ENCODE measurements at regions not wholly inside any gene's neighbourhood (a gene's known extent, or its start where the extent isn't known, plus 50 kb on each side); places are given as distances from the start of the nearest gene placed in this dataset.

DNA sequence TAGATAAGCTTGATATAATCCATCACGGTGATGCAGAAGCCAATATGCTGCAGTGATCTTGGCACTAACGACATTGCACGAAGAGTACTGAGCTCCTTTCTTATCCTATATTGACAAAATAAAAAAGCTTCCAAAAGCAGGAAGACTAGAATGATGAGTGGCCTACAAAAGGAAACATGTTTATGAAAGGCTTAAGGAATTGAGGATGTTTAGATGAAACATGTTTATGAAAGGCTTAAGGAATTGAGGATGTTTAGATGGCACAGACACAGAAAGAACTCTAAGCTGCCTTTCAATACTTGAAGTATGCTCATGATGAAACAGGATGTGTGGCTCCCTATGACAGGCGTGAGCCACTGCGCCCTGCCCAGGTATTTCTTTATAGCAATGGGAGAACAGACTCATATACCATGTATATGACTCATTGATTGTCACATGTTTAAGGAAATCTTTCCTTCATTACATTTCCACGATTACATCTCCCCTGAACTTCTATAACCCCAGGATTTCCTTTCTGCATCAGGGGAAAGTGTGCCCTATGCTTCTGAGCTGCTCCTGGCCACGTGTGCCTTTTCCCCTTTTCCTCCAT, 690.8 kb upstream of the ARGLU1 start:
- no peak overlapping the region for H3K4me3 ChIP-seq (ENCODE audit: low read length, poor library complexity, severe bottlenecking)
- H2AFZ ChIP-seq (ENCODE audit: low read length), result no peak overlapping the region
- no peaks in the 10 kb centered on the region for H3K36me3 ChIP-seq (ENCODE audit: insufficient read depth, low read length)
- no peak overlapping the region for H3K9ac ChIP-seq (ENCODE audit: low read depth, low read length, poor library complexity, severe bottlenecking)
- no peaks in the 10 kb centered on the region for H3K4me1 ChIP-seq (ENCODE audit: insufficient read depth, low read length, poor library complexity, severe bottlenecking)
- no peaks in the 10 kb centered on the region for H3K9me3 ChIP-seq (ENCODE audit: insufficient read depth, low read depth, low read length)
- no peaks in the 10 kb centered on the region for H3K9me2 ChIP-seq (replicated peaks; ENCODE audit: low read depth, low read length)
- no peak overlapping the region for H3K4me2 ChIP-seq (ENCODE audit: low read depth, low read length, poor library complexity, severe bottlenecking)
- no peak for TF ChIP-seq EZH2phosphoT487 (IDR thresholded peaks at IDR 0.05; ENCODE audit: borderline replicate concordance)
- TF ChIP-seq, protein P1, sequence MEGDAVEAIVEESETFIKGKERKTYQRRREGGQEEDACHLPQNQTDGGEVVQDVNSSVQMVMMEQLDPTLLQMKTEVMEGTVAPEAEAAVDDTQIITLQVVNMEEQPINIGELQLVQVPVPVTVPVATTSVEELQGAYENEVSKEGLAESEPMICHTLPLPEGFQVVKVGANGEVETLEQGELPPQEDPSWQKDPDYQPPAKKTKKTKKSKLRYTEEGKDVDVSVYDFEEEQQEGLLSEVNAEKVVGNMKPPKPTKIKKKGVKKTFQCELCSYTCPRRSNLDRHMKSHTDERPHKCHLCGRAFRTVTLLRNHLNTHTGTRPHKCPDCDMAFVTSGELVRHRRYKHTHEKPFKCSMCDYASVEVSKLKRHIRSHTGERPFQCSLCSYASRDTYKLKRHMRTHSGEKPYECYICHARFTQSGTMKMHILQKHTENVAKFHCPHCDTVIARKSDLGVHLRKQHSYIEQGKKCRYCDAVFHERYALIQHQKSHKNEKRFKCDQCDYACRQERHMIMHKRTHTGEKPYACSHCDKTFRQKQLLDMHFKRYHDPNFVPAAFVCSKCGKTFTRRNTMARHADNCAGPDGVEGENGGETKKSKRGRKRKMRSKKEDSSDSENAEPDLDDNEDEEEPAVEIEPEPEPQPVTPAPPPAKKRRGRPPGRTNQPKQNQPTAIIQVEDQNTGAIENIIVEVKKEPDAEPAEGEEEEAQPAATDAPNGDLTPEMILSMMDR (conservative IDR thresholded peaks at IDR 0.05; ENCODE audit: low read length), result no peak
- H3F3A ChIP-seq (ENCODE audit: low read depth), result no peaks in the 10 kb centered on the region
- no peaks in the 10 kb centered on the region for H3K27me3 ChIP-seq (ENCODE audit: insufficient read depth, low read length, poor library complexity, severe bottlenecking)
- H3K79me2 ChIP-seq (ENCODE audit: insufficient read depth, low read length), result no peaks in the 10 kb centered on the region
- no peaks in the 10 kb centered on the region for H4K20me1 ChIP-seq (ENCODE audit: insufficient read depth, low read length, poor library complexity, severe bottlenecking)

DNA sequence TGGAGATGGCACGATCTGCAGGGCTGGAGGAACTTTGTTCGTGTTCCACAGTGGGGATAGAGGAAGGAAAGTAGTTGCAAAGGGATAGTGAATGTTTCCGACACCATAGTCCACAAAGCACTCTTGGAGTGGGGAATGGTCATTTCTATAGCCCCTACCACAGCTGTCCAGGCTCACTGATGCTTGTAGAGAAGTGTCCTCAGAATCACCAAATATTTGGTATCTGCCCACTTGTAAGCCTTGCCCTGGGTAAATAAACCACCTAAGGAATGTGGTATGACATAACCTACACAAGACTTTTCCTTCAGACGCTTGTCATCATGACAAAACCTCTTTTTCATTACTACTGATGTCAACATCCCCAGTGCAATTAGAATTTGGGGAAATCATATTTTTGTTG, 686.5 kb upstream of the ARGLU1 start:
- no peak overlapping the region for H3K9ac ChIP-seq (ENCODE audit: low read depth, low read length, poor library complexity, severe bottlenecking)
- H3K9me2 ChIP-seq (replicated peaks; ENCODE audit: low read depth, low read length), result no peaks in the 10 kb centered on the region
- no peak for TF ChIP-seq EZH2phosphoT487 (IDR thresholded peaks at IDR 0.05; ENCODE audit: borderline replicate concordance)
- TF ChIP-seq, protein P1 (conservative IDR thresholded peaks at IDR 0.05; ENCODE audit: low read length), result no peak
- H3K79me2 ChIP-seq (ENCODE audit: insufficient read depth, low read length), result no peaks in the 10 kb centered on the region
- no peaks in the 10 kb centered on the region for H3K27me3 ChIP-seq (ENCODE audit: insufficient read depth, low read length, poor library complexity, severe bottlenecking)
- H2AFZ ChIP-seq (ENCODE audit: low read length), result no peak overlapping the region
- H3F3A ChIP-seq (ENCODE audit: low read depth), result no peaks in the 10 kb centered on the region
- H3K36me3 ChIP-seq (ENCODE audit: insufficient read depth, low read length), result no peaks in the 10 kb centered on the region
- H4K20me1 ChIP-seq (ENCODE audit: insufficient read depth, low read length, poor library complexity, severe bottlenecking), result no peaks in the 10 kb centered on the region
- H3K9me3 ChIP-seq (ENCODE audit: insufficient read depth, low read depth, low read length), result no peaks in the 10 kb centered on the region
- H3K4me2 ChIP-seq (ENCODE audit: low read depth, low read length, poor library complexity, severe bottlenecking), result no peak overlapping the region
- H3K4me1 ChIP-seq (ENCODE audit: insufficient read depth, low read length, poor library complexity, severe bottlenecking), result no peaks in the 10 kb centered on the region
- no peak overlapping the region for H3K4me3 ChIP-seq (ENCODE audit: low read length, poor library complexity, severe bottlenecking)

DNA sequence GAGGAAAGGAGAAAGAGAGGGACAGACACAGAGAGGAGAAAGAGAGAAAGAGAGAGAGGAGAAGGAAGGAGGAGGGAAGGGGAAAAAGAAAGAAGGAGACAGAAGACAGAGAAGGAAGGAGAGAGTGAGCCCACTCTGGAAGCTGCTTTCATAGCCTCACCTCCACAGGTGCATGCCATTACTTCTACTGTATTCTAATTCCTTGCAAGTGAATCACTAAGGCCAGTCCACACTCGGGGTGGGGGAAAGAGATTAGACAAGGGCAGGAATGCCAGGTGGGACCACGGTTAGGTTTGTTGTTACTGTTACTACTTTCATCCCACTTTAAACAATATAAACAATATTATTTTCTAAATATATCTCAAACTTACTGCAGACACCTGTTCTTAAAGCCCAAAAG, 684.5 kb upstream of the ARGLU1 start:
- no peaks in the 10 kb centered on the region for H3F3A ChIP-seq (ENCODE audit: low read depth)
- no peaks in the 10 kb centered on the region for H3K27me3 ChIP-seq (ENCODE audit: insufficient read depth, low read length, poor library complexity, severe bottlenecking)
- no peak overlapping the region for H3K9ac ChIP-seq (ENCODE audit: low read depth, low read length, poor library complexity, severe bottlenecking)
- TF ChIP-seq, protein P1 (conservative IDR thresholded peaks at IDR 0.05; ENCODE audit: low read length), result no peak
- H4K20me1 ChIP-seq (ENCODE audit: insufficient read depth, low read length, poor library complexity, severe bottlenecking), result no peaks in the 10 kb centered on the region
- H3K36me3 ChIP-seq (ENCODE audit: insufficient read depth, low read length), result no peaks in the 10 kb centered on the region
- no peaks in the 10 kb centered on the region for H3K9me3 ChIP-seq (ENCODE audit: insufficient read depth, low read depth, low read length)
- H3K4me2 ChIP-seq (ENCODE audit: low read depth, low read length, poor library complexity, severe bottlenecking), result no peak overlapping the region
- H3K79me2 ChIP-seq (ENCODE audit: insufficient read depth, low read length), result no peaks in the 10 kb centered on the region
- H3K4me3 ChIP-seq (ENCODE audit: low read length, poor library complexity, severe bottlenecking), result no peak overlapping the region
- H3K4me1 ChIP-seq (ENCODE audit: insufficient read depth, low read length, poor library complexity, severe bottlenecking), result no peaks in the 10 kb centered on the region
- no peak overlapping the region for H2AFZ ChIP-seq (ENCODE audit: low read length)
- no peaks in the 10 kb centered on the region for H3K9me2 ChIP-seq (replicated peaks; ENCODE audit: low read depth, low read length)
